ENCODE measurements at regions not wholly inside any gene's neighbourhood (a gene's known extent, or its start where the extent isn't known, plus 50 kb on each side); places are given as distances from the start of the nearest gene placed in this dataset.

GRCh38 chr1:10856863-10857598 lies 60.6 kb upstream of the CASZ1 start:
- H3K4me1 ChIP-seq: no peaks in the 10 kb centered on the region
- WGBS, 2 donors: 78 to 80% methylated on average over 22 to 25 of the region's 27 CpGs
- no peak overlapping the region for H3K27ac ChIP-seq
- H3K27me3 ChIP-seq: no peaks in the 10 kb centered on the region
- intact Hi-C loops (cut with DNase I): no loop called here
- no peaks in the 10 kb centered on the region for H3K36me3 ChIP-seq (replicated peaks in 1 of 2; ENCODE audit: insufficient read depth in 1 of 2, low read depth in 2 of 2)
- ATAC-seq: no peak
- no peaks in the 10 kb centered on the region for H3K9me3 ChIP-seq
- no peak overlapping the region for H3K4me3 ChIP-seq
- no peak for TF ChIP-seq POLR2A (IDR thresholded peaks at IDR 0.05)
- TF ChIP-seq, protein P1, sequence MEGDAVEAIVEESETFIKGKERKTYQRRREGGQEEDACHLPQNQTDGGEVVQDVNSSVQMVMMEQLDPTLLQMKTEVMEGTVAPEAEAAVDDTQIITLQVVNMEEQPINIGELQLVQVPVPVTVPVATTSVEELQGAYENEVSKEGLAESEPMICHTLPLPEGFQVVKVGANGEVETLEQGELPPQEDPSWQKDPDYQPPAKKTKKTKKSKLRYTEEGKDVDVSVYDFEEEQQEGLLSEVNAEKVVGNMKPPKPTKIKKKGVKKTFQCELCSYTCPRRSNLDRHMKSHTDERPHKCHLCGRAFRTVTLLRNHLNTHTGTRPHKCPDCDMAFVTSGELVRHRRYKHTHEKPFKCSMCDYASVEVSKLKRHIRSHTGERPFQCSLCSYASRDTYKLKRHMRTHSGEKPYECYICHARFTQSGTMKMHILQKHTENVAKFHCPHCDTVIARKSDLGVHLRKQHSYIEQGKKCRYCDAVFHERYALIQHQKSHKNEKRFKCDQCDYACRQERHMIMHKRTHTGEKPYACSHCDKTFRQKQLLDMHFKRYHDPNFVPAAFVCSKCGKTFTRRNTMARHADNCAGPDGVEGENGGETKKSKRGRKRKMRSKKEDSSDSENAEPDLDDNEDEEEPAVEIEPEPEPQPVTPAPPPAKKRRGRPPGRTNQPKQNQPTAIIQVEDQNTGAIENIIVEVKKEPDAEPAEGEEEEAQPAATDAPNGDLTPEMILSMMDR (IDR thresholded peaks at IDR 0.05): no peak
- DNase-seq: no peak

GRCh38 chr1:10857687-10858086 lies 61.2 kb upstream of the CASZ1 start:
- H3K27ac ChIP-seq: no peak overlapping the region
- H3K27me3 ChIP-seq: no peaks in the 10 kb centered on the region
- no peak overlapping the region for H3K4me3 ChIP-seq
- DNase-seq (no peak), ATAC-seq (no peak)
- intact Hi-C loops (cut with DNase I): no loop called here
- TF ChIP-seq, protein P1 (IDR thresholded peaks at IDR 0.05): no peak
- TF ChIP-seq POLR2A (IDR thresholded peaks at IDR 0.05): no peak
- 69 to 82% methylated on average over 10 of the region's 11 CpGs for WGBS, 2 donors
- H3K36me3 ChIP-seq (replicated peaks in 1 of 2; ENCODE audit: insufficient read depth in 1 of 2, low read depth in 2 of 2): no peaks in the 10 kb centered on the region
- no peaks in the 10 kb centered on the region for H3K9me3 ChIP-seq
- H3K4me1 ChIP-seq: no peaks in the 10 kb centered on the region

- 57 to 65% methylated on average over 13 of the region's 13 CpGs for WGBS, 2 donors
- intact Hi-C loops (cut with DNase I): no loop called here
Observed at GRCh38 chr1:10860218-10860617, 63.8 kb upstream of the CASZ1 start.

DNA sequence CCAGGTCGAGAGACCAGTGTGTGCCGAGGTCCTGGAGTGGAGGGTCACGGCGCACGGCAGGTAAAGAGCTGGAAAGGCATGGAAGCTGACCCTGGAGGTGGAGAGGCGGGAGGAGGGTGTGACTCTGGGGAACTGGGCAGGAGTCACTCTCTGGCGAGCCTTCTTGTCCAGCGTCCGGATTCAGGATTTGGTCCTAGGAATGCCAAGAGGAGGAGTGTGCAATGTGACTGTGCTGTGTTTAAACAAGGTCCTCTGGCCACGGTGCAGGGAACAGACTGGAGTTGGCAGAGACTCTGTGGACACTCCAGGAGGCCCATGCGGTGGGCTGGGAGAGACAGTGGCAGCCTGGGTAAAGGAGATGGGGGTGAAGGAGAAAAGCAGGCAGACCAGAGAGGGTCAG lies 64.2 kb upstream of the CASZ1 start:
- intact Hi-C loops (cut with DNase I): no loop called here
- Histone ChIP-seq H3K36me3 (replicated peaks in 1 of 2; ENCODE audit: insufficient read depth in 1 of 2, low read depth in 2 of 2) (no peaks in the 10 kb centered on the region), H3K9me3 (no peaks in the 10 kb centered on the region), H3K27me3 (no peaks in the 10 kb centered on the region), H3K4me3 (no peak overlapping the region), H3K4me1 (no peaks in the 10 kb centered on the region), H3K27ac (no peak overlapping the region)
- 61 to 67% methylated on average over 10 of the region's 11 CpGs for WGBS, 2 donors
- TF ChIP-seq, protein P1 (IDR thresholded peaks at IDR 0.05): no peak
- TF ChIP-seq POLR2A (IDR thresholded peaks at IDR 0.05): no peak
- no peak for DNase-seq
- no peak for ATAC-seq

More at GRCh38 chr1:10860218-10860617, 63.8 kb upstream of the CASZ1 start:
- DNase-seq (no peak), ATAC-seq (no peak)
- H3K27ac ChIP-seq: no peak overlapping the region
- no peaks in the 10 kb centered on the region for H3K27me3 ChIP-seq
- no peaks in the 10 kb centered on the region for H3K36me3 ChIP-seq (replicated peaks in 1 of 2; ENCODE audit: insufficient read depth in 1 of 2, low read depth in 2 of 2)
- no peaks in the 10 kb centered on the region for H3K4me1 ChIP-seq
- H3K9me3 ChIP-seq: no peaks in the 10 kb centered on the region
- H3K4me3 ChIP-seq: no peak overlapping the region
- no peak for TF ChIP-seq POLR2A (IDR thresholded peaks at IDR 0.05)
- TF ChIP-seq, protein P1 (IDR thresholded peaks at IDR 0.05): no peak

- Histone ChIP-seq H3K4me3 (no peak overlapping the region), H3K4me1 (peaks cover 6% of the 10 kb centered on the region), H3K27me3 (no peaks in the 10 kb centered on the region), H3K27ac (no peak overlapping the region), H3K36me3 (replicated peaks in 1 of 2; ENCODE audit: insufficient read depth in 1 of 2, low read depth in 2 of 2) (no peaks in the 10 kb centered on the region), H3K9me3 (no peaks in the 10 kb centered on the region)
- TF ChIP-seq POLR2A (IDR thresholded peaks at IDR 0.05): no peak
- TF ChIP-seq, protein P1 (IDR thresholded peaks at IDR 0.05): no peak
- intact Hi-C loops (cut with DNase I): no loop called here
- ATAC-seq (no peak), DNase-seq (no peak)
- 70 to 74% methylated on average over 5 of the region's 5 CpGs for WGBS, 2 donors
Observed at GRCh38 chr1:10861822-10862221, 65.4 kb upstream of the CASZ1 start.

Data from body of pancreas (tissue), 4 donors.